Colon (tissue), 2 donors: ENCODE measurements at regions not wholly inside any gene's neighbourhood (a gene's known extent, or its start where the extent isn't known, plus 50 kb on each side); places are given as distances from the start of the nearest gene placed in this dataset.

Source experiments
- FAIRE-seq: peaks from 2 replicates; lab custom pipeline; 2012; peaks lifted over from hg19 to GRCh38; lab: Jason Lieb, UNC
- donor health status: control.
- donor health status: control.

- no peak for FAIRE-seq
These were observed 100.4 kb upstream of the SEMA3A start for GRCh38 chr7:84294847-84295455.

- FAIRE-seq, result no peak
These were observed 99.8 kb upstream of the SEMA3A start for GRCh38 chr7:84294391-84294790.

- FAIRE-seq, result no peak
These were observed 97.2 kb upstream of the SEMA3A start for GRCh38 chr7:84291756-84292155.

- FAIRE-seq, result no peak
These were observed 89.2 kb upstream of the SEMA3A start for GRCh38 chr7:84283798-84284197.

- FAIRE-seq, result no peak
These were observed 86.9 kb upstream of the SEMA3A start for GRCh38 chr7:84281518-84281917.

- FAIRE-seq, result no peak
These were observed 83.1 kb upstream of the SEMA3A start for GRCh38 chr7:84277628-84278224.

- no peak for FAIRE-seq
These were observed 79.5 kb upstream of the SEMA3A start for GRCh38 chr7:84274029-84274638.

GRCh38 chr7:84271543-84271942 is 77.0 kb upstream of the SEMA3A start:
- FAIRE-seq, result no peak

GRCh38 chr7:84264396-84264795 is 69.8 kb upstream of the SEMA3A start:
- no peak for FAIRE-seq

- no peak for FAIRE-seq
These were observed 68.5 kb upstream of the SEMA3A start for GRCh38 chr7:84263106-84263505.

- FAIRE-seq, result no peak
These were observed 66.9 kb upstream of the SEMA3A start for GRCh38 chr7:84261509-84261908.

- no peak for FAIRE-seq
These were observed 64.0 kb upstream of the SEMA3A start for GRCh38 chr7:84258628-84259027.

- no peak for FAIRE-seq
These were observed 62.0 kb upstream of the SEMA3A start for GRCh38 chr7:84256571-84256971.

- FAIRE-seq, result no peak
These were observed 56.7 kb upstream of the SEMA3A start for GRCh38 chr7:84251277-84251781.

GRCh38 chr7:84250452-84250851 is 55.9 kb upstream of the SEMA3A start:
- FAIRE-seq, result no peak

GRCh38 chr7:84249656-84250055 is 55.1 kb upstream of the SEMA3A start:
- FAIRE-seq, result no peak

GRCh38 chr7:84248843-84249242 is 54.3 kb upstream of the SEMA3A start:
- no peak for FAIRE-seq

GRCh38 chr7:84248267-84248666 is 53.7 kb upstream of the SEMA3A start:
- no peak for FAIRE-seq

- no peak for FAIRE-seq
These were observed 53.0 kb upstream of the SEMA3A start for GRCh38 chr7:84247591-84247990.

- no peak for FAIRE-seq
These were observed 51.2 kb upstream of the SEMA3A start for GRCh38 chr7:84245835-84246234.
